Esophagus muscularis mucosa (tissue), 4 donors: ENCODE measurements at regions not wholly inside any gene's neighbourhood (a gene's known extent, or its start where the extent isn't known, plus 50 kb on each side); places are given as distances from the start of the nearest gene placed in this dataset.

Source experiments
- EP300 ChIP-seq: sonication (generic); formaldehyde crosslinking; IDR thresholded peaks from one replicate; pipeline ENCODE4 v1.6.1; 2017; ENCODE audit warnings: antibody characterized with exemption
- POLR2A ChIP-seq: fragments of 450-650 bp; IDR thresholded peaks from one replicate; pipeline ENCODE4 v1.6.1; 2017; ENCODE audit warnings: antibody characterized with exemption, moderate library complexity, mild to moderate bottlenecking, low read depth
- TF ChIP-seq, protein P1 (sequence below), 3 experiments: fragments of 200-600 bp in 2 of 3; fragments of 450-650 bp in 1 of 3; sonication (generic) in 2 of 3; IDR thresholded peaks; one replicate each; pipeline ENCODE4 v1.5.1; 2017 to 2019; ENCODE audit warnings: antibody characterized with exemption in 3 of 3, mild to moderate bottlenecking in 2 of 3, moderate library complexity in 1 of 3

DNA sequence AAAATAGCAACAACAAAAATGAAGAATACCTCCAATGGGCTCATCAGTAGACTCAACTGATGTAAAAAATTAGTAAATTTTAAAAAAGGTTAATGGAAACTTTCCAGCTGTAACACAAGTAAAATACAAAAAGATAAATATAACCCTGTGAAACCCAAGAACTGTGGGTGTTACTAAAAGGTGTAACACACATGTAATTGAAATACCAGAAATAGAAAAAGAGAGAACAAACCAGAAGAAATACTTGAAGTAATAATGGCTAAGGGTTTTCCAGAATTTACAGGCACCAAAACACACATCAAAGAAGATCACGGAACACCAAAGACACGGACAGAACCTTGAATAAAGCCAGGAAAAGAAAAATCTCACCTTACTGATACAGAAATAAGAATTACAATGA is 590.6 kb upstream of the RAB6C start:
- TF ChIP-seq, protein P1, sequence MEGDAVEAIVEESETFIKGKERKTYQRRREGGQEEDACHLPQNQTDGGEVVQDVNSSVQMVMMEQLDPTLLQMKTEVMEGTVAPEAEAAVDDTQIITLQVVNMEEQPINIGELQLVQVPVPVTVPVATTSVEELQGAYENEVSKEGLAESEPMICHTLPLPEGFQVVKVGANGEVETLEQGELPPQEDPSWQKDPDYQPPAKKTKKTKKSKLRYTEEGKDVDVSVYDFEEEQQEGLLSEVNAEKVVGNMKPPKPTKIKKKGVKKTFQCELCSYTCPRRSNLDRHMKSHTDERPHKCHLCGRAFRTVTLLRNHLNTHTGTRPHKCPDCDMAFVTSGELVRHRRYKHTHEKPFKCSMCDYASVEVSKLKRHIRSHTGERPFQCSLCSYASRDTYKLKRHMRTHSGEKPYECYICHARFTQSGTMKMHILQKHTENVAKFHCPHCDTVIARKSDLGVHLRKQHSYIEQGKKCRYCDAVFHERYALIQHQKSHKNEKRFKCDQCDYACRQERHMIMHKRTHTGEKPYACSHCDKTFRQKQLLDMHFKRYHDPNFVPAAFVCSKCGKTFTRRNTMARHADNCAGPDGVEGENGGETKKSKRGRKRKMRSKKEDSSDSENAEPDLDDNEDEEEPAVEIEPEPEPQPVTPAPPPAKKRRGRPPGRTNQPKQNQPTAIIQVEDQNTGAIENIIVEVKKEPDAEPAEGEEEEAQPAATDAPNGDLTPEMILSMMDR (IDR thresholded peaks at IDR 0.05) = no peak
- TF ChIP-seq POLR2A = no peak
- no peak for TF ChIP-seq EP300
